Activated CD4-positive, CD25-positive, alpha-beta regulatory T cell (primary cell): ENCODE measurements at regions not wholly inside any gene's neighbourhood (a gene's known extent, or its start where the extent isn't known, plus 50 kb on each side); places are given as distances from the start of the nearest gene placed in this dataset.
"Not testable (repeated sequence)": the region's sequence is repeated elsewhere in the genome, so short reads cannot be mapped to it uniquely, and the experiment has no call there.

Source experiments
- DNase-seq, 4 experiments: peaks; one replicate each; lab custom pipeline; 2025; lab: John Stamatoyannopoulos, UW

DNA sequence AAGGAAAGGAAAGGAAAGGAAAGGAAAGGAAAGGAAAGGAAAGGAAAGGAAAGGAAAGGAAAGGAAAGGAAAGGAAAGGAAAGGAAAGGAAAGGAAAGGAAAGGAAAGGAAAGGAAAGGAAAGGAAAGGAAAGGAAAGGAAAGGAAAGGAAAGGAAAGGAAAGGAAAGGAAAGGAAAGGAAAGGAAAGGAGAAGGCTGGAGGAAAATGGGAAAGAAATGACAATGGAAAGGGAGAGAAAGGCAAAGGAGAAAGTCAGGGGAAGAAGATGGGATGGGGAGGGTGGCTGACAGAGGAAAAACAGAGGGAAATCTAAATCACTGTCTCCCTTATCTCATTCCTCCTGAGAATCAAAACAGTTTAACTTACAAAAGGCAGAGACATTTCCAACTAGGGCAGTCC, 156.3 kb downstream of the C1D start:
- not testable (repeated sequence) for DNase-seq

GRCh38 chr2:67917332-67918054, 145.3 kb downstream of the C1D start:
- no peak for DNase-seq

DNA sequence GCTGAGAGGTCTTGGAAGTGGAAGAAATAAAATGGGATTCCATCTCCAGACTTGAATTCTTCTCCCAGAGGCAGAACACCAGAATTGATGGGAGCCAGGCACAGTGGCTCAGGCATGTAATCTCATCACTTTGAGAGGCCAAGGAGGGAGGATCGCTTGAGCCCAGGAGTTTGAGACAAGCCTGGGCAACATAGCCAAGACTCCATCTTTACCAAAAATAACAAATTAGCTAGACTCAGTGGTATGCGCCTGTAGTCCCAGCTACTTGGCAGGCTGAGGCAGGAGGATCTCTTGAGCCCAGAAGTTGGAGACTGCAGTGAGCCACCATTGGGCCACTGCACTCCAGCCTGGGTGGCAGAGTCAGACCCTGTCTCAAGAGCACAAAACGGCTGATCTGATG, 144.3 kb downstream of the C1D start:
- DNase-seq, result no peak

DNA sequence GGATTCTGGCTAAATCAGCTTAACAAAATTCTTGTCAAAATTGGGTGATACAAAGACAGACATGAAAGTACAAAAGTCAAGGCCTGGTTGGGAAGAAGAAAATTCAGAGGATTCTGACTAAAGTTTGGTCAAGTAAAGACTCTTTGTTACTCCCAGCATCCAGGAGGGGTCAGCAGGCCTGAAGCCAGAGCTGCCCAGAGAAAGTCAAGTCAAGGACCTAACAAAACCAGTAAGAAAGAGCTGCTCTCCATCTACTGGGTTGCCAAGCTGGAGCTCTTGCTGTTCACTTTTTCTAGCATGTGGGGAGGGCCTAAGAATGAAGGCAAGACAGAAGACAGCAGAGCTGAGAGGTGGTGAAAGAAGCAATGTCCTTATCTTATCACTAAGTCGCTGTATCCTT, 143.3 kb downstream of the C1D start:
- DNase-seq, result no peak

DNA sequence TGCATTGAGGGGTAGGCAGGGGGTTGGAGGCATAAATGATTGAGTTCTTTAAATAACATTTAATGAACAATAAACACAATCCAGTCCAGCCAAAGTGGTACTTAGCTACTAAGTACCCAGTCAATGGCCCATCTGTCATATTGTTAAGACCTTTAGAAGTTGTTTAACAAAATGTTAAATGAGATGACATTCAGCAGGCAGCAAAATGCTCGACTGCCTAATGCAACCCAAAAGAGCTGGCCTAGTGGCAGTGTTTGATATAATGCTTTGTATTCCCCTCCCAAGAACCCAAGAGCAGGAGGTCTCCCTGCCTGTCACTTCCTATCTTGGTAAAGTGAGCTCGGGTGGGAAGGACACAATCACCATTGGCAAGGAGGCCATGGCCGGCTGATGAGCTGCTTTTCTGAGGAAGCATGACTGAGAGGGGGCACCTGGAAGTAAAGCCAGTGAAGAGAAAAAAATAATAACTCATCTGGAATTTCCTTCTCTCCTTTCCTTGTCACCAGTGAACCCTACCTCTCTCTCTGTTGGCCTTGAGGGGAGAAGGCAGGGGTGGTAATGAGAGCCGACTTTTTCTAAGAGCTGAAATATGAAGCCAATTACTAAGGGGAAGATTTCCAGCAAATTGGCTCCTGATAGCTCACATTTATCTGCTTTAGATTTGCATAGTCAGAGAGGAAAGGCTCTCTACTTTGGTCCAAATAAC, 140.6 kb downstream of the C1D start:
- DNase-seq, result no peak

GRCh38 chr2:67923696-67924095, 139.1 kb downstream of the C1D start:
- DNase-seq, result no peak

- no peak for DNase-seq
These were observed 135.3 kb downstream of the C1D start for GRCh38 chr2:67927501-67927900.

DNA sequence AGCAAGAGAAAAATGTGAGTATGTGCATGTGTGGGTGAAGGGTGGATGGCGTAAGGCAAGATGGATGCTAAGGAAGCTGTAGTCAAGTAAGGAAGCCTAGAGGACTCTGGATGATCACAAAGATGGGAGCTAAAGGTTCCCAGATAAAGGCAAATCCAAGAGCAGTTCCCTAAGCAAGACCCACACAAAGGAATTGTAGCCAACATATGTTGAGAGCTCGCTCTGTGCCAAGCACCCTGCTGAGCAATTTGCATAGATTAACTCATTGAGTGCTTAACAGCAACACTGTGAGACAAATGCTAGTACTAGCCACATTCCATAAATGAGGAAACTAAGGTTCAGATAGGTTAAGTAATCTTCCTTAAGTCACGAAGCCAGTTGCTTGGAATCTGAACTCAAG, 132.6 kb downstream of the C1D start:
- no peak for DNase-seq

- no peak for DNase-seq
These were observed 125.8 kb downstream of the C1D start for GRCh38 chr2:67936969-67937368.

- DNase-seq, result no peak
These were observed 124.8 kb downstream of the C1D start for GRCh38 chr2:67938053-67938452.

GRCh38 chr2:67945056-67945455, 117.7 kb downstream of the C1D start:
- no peak for DNase-seq

- no peak for DNase-seq
These were observed 116.9 kb downstream of the C1D start for GRCh38 chr2:67945940-67946339.

GRCh38 chr2:67948057-67948456, 114.7 kb downstream of the C1D start:
- DNase-seq, result no peak

DNA sequence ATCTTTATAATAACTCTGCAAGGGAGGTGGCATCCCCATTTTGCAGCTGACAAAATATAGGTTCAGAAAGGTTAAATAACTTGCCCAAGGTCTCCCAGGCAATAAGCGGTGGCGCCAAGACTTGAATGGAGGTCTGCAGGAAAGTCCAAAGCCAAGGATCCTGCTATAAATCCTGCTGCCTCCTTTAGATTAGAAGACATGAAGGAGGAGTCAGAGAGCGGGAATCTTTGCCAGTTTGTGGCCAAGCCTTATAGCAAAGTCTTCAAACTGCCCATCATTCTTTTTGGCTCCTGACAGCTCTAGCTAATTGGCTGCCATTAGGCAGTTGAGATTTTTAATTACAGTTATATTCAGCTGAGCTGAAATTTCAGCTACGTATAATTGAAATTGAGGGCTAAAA, 114.3 kb downstream of the C1D start:
- no peak for DNase-seq

GRCh38 chr2:67950018-67950417, 112.8 kb downstream of the C1D start:
- DNase-seq, result no peak

DNA sequence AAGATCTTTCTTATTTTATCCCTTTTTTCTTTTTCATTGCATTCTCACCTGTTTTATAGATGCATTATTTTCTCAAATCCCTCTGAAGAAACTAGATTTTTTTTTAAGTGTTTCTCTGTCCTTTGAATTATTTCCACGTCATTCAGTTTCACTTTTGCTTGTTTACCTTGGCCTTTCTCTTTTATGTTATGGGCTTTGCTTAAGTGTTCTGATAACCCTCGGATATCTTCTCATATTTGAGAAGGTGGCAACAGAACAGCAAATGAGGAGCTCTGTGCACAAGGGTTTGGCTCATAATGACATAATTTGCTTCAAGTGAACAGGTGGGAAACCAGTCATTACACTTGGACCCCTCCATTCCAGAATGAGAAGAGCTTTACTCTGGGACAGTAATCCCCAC, 111.9 kb downstream of the C1D start:
- no peak for DNase-seq

DNA sequence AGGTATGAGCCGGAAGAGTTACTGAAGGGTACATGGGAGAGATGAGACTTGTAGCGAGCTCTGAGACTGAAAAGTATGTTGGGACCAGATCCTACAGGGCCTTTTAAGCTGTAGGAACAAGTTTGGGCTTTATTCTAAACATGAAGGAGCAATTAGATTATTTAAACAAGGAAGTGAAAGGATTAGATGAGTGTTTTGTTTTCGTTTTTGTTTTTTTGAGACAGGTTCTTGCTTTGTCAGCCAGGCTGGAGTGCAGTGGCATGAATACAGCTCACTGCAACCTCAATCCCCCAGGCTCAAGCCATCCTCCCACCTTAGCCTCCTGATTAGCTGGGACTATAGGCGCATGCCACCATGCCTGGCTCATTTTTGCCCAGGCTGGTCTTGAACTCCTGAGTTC, 110.7 kb downstream of the C1D start:
- no peak for DNase-seq

GRCh38 chr2:67954093-67954748, 108.6 kb downstream of the C1D start:
- DNase-seq, result no peak

DNA sequence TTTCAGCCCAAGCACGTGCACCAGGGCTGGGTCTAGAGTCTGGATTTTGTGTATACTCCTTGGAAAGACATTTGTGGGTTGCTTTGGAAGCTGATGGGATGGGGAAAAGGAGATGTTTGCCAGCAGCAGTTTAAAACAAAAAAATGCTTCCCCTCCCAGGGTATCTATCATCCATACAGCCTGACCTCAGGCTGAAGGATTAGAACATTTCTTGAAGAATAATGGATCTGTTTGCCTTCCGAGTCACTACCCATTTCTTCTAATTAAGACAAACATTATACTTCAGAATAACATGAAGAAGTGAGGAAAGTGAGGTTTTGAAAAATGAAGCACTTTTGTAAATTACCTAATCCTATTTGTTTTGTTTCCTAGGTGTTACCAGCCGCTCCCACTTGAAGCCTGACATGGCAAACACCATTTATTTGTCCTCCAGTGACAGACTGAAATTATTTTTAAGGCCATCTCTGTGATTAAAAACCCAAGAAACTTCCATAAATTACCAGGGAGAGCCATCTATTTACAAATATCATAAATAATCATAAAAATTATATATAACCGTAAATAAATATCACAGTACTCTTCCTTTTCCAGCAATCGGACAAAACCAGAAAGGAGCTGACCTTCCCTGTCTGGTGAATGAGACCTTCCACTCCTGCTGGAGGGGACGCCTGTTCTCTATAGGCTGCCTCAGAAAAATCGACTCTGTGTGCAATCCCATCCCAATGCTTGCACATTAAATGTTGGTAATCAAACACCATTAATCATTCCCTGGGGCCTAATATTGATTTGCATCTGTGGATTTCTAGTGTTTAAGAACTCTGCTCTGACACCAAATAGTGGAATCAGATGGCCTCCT, 106.8 kb downstream of the C1D start:
- DNase-seq, result no peak

- no peak for DNase-seq
These were observed 97.6 kb downstream of the C1D start for GRCh38 chr2:67965246-67965645.

- no peak for DNase-seq
These were observed 92.7 kb downstream of the C1D start for GRCh38 chr2:67970071-67970470.

GRCh38 chr2:67970542-67970941, 92.3 kb downstream of the C1D start:
- DNase-seq, result no peak
